ENCODE measurements at regions not wholly inside any gene's neighbourhood (a gene's known extent, or its start where the extent isn't known, plus 50 kb on each side); places are given as distances from the start of the nearest gene placed in this dataset.

DNA sequence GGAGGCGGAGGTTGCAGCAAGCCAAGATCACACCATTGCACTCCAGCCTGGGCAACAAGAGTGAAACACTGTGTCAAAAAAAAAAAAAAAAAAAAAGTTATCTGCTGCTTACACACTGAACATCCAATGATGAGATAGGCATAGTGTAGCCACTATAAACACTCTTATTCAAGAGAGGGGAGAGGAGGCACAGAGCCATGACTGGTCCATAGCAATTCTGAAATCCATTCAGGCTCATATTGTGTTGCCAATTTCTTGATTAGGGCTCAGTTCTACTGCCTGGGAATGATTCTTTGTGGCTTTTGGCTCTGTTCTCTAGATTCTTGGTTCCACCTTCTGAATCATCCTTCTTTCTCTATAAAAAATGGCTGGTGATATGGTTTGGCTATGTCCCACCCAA is 136.1 kb downstream of the ZFP36L2 start:
- no peaks in the 10 kb centered on the region for H3K36me3 ChIP-seq (ENCODE audit: control insufficient read depth in 4 of 4, insufficient read depth in 4 of 4, low read length in 4 of 4)
- no peak overlapping the region for H3K4me3 ChIP-seq
- ATAC-seq (ENCODE audit: insufficient read depth, low FRiP score) (no peak), DNase-seq (no peak)
- TF ChIP-seq, protein P1, sequence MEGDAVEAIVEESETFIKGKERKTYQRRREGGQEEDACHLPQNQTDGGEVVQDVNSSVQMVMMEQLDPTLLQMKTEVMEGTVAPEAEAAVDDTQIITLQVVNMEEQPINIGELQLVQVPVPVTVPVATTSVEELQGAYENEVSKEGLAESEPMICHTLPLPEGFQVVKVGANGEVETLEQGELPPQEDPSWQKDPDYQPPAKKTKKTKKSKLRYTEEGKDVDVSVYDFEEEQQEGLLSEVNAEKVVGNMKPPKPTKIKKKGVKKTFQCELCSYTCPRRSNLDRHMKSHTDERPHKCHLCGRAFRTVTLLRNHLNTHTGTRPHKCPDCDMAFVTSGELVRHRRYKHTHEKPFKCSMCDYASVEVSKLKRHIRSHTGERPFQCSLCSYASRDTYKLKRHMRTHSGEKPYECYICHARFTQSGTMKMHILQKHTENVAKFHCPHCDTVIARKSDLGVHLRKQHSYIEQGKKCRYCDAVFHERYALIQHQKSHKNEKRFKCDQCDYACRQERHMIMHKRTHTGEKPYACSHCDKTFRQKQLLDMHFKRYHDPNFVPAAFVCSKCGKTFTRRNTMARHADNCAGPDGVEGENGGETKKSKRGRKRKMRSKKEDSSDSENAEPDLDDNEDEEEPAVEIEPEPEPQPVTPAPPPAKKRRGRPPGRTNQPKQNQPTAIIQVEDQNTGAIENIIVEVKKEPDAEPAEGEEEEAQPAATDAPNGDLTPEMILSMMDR (IDR thresholded peaks at IDR 0.05; ENCODE audit: control extremely low read depth, extremely low read depth): no peak
- no peak overlapping the region for H3K9ac ChIP-seq (ENCODE audit: insufficient read depth in 1 of 2, low read length in 2 of 2)
- H3K27ac ChIP-seq (ENCODE audit: low read depth in 1 of 2, low read length in 1 of 2): no peak overlapping the region
- peaks cover 0 to 3% (median 1%) of the 10 kb centered on the region in 4 donors for H3K9me3 ChIP-seq (ENCODE audit: control insufficient read depth in 4 of 4, insufficient read depth in 3 of 4, low read length in 3 of 4)
- 100% methylated on average over 1 of the region's 1 CpG for WGBS, 2 donors
- no peaks in the 10 kb centered on the region for H3K27me3 ChIP-seq (ENCODE audit: control insufficient read depth in 3 of 3, insufficient read depth in 3 of 3, low read length in 2 of 3)
- H3K4me1 ChIP-seq (ENCODE audit: control insufficient read depth in 5 of 5, insufficient read depth in 5 of 5, low read length in 5 of 5): peaks cover 0 to 18% (median 7%) of the 10 kb centered on the region in 5 donors

DNA sequence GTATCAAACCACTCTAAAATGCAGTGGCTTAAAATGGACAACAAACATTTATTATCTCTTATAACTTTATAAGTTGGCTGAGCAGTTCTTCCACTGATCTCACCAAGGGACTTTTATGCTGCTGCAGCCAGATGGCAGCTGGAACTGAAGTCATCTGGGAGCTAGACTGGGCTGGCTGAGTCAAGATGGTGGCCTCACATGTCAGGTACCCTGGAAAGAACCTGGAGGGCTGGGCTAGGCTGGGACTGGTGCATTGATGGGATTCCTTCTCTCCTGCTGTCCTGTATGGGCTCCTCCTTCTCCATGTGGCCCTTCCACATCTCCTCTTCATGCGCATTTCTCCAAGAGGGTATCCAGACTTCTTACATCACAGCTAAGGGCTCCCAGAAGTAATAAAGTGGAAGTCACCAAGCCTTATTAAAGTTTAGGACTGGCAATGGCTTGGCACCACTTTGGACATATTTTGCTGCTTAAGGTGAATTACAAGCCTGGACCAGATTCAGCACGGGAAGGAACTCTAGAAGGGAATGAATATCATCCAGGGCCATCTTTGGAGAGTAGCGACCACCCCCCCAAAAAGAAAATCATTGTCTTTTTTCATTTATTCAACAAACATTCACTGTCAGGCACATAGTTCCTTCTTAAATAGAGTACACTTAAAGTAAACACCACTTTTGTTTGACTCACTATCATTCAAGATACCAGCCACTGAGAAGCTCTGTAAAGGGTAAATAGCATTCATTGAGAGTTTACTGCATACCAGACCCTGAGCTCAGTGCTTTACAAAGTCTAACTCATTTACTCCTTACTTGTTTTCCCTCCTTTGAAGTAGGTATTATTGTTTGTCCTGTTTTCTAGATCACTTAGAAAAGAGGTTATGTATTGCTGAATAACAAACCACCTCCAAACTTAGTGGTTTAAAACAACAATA is 138.0 kb downstream of the ZFP36L2 start:
- no peak for DNase-seq
- WGBS, 2 donors: 86 to 87% methylated on average over 3 of the region's 3 CpGs
- no peak overlapping the region for H3K27ac ChIP-seq (ENCODE audit: low read depth in 1 of 2, low read length in 1 of 2)

DNA sequence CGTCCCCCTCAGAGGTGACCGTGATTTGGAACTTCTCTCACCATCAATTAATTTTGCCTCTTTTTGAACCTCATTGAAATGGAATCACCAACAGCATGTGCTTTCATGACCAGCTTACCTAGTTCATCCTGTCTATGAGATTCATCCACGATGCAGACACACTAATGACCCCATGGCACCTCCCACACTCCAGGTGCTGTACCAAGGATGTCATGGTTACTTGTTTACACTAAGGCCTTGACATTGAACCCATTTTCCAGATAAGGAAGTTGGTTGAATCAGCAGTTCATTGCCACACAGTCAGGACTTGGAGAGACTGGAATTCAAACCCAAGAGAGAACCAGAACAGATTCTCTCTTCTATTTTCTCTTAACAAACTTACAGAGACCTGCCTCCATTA is 139.0 kb downstream of the ZFP36L2 start:
- no peak overlapping the region for H3K4me3 ChIP-seq
- TF ChIP-seq, protein P1 (IDR thresholded peaks at IDR 0.05; ENCODE audit: control extremely low read depth, extremely low read depth): no peak
- peaks cover 0 to 47% (median 29%) of the 10 kb centered on the region in 5 donors for H3K4me1 ChIP-seq (ENCODE audit: control insufficient read depth in 5 of 5, insufficient read depth in 5 of 5, low read length in 5 of 5)
- H3K27ac ChIP-seq (ENCODE audit: low read depth in 1 of 2, low read length in 1 of 2): peak overlapping the region; percentile 44 to 95
- no peaks in the 10 kb centered on the region for H3K36me3 ChIP-seq (ENCODE audit: control insufficient read depth in 4 of 4, insufficient read depth in 4 of 4, low read length in 4 of 4)
- peak overlapping the region in 1 of 2 donors; percentile 40 for H3K9ac ChIP-seq (ENCODE audit: insufficient read depth in 1 of 2, low read length in 2 of 2)
- no peaks in the 10 kb centered on the region for H3K27me3 ChIP-seq (ENCODE audit: control insufficient read depth in 3 of 3, insufficient read depth in 3 of 3, low read length in 2 of 3)
- H3K9me3 ChIP-seq (ENCODE audit: control insufficient read depth in 4 of 4, insufficient read depth in 3 of 4, low read length in 3 of 4): peaks cover 0 to 3% (median 1%) of the 10 kb centered on the region in 4 donors
- ATAC-seq (ENCODE audit: insufficient read depth, low FRiP score): no peak
- 92 to 98% methylated on average over 3 of the region's 3 CpGs for WGBS, 2 donors
- no peak for DNase-seq

More for the DNA sequence above, 138.0 kb downstream of the ZFP36L2 start:
- Histone ChIP-seq H3K9ac (ENCODE audit: insufficient read depth in 1 of 2, low read length in 2 of 2) (no peak overlapping the region), H3K36me3 (ENCODE audit: control insufficient read depth in 4 of 4, insufficient read depth in 4 of 4, low read length in 4 of 4) (no peaks in the 10 kb centered on the region), H3K27me3 (ENCODE audit: control insufficient read depth in 3 of 3, insufficient read depth in 3 of 3, low read length in 2 of 3) (no peaks in the 10 kb centered on the region), H3K9me3 (ENCODE audit: control insufficient read depth in 4 of 4, insufficient read depth in 3 of 4, low read length in 3 of 4) (peaks cover 0 to 3% (median 1%) of the 10 kb centered on the region in 4 donors), H3K4me1 (ENCODE audit: control insufficient read depth in 5 of 5, insufficient read depth in 5 of 5, low read length in 5 of 5) (peaks cover 0 to 37% (median 21%) of the 10 kb centered on the region in 5 donors), H3K4me3 (no peak overlapping the region)
- TF ChIP-seq, protein P1 (IDR thresholded peaks at IDR 0.05; ENCODE audit: control extremely low read depth, extremely low read depth): no peak
- no peak for ATAC-seq (ENCODE audit: insufficient read depth, low FRiP score)
